HEK293 (cell line): ENCODE measurements at regions not wholly inside any gene's neighbourhood (a gene's known extent, or its start where the extent isn't known, plus 50 kb on each side); places are given as distances from the start of the nearest gene placed in this dataset.

Experiments
- CTCF ChIA-PET: fragments of 350-600 bp; formaldehyde crosslinking; extraction: SDS; loops from one replicate; lab custom pipeline; 2021; ENCODE audit warnings: antibody characterized with exemption; lab: Yijun Ruan, JAX
- POLR2A ChIA-PET: fragments of 300-600 bp; formaldehyde crosslinking; extraction: SDS; loops from one replicate; lab custom pipeline; 2020; ENCODE audit warnings: antibody characterized with exemption, inconsistent platforms; lab: Yijun Ruan, JAX
- H3K27ac ChIP-seq: fragments of 200-500 bp; sonication (Bioruptor generic); 2 replicates; pipeline ENCODE4 v1.5.1; 2014; ENCODE audit warnings: low read depth, low read length, control low read depth, inconsistent platforms; ENCODE audit errors: extremely low read depth
- H3K36me3 ChIP-seq, 2 experiments: fragments of 200-500 bp in 1 of 2; sonication (Bioruptor generic) in 1 of 2; 1 replicate in 1 of 2; 2 replicates in 1 of 2; pipeline ENCODE4 v1.5.1; 2014 to 2017; ENCODE audit warnings: inconsistent platforms in 2 of 2, low read length in 2 of 2; ENCODE audit not compliant: control insufficient read depth in 2 of 2, insufficient read depth in 1 of 2
- H3K4me1 ChIP-seq: fragments of 200-500 bp; sonication (Bioruptor generic); 2 replicates; pipeline ENCODE4 v1.5.1; 2014; ENCODE audit warnings: mild to moderate bottlenecking, low read length, inconsistent platforms; ENCODE audit not compliant: control insufficient read depth, insufficient read depth
- H3K4me3 ChIP-seq: 2 replicates; pipeline ENCODE4 v1.5.1; 2011; ENCODE audit warnings: low read depth, mild to moderate bottlenecking, control low read depth, low read length, moderate library complexity
- H3K9me3 ChIP-seq: fragments of 200-500 bp; sonication (Bioruptor generic); 2 replicates; pipeline ENCODE4 v1.5.1; 2014; ENCODE audit warnings: low read depth, low read length, inconsistent platforms; ENCODE audit not compliant: control insufficient read depth, insufficient read depth
- OSR2 ChIP-seq: fragments of 450-650 bp; formaldehyde crosslinking; IDR thresholded peaks from 2 replicates; pipeline ENCODE4 v1.5.1; 2016; ENCODE audit warnings: missing biosample characterization, missing genetic modification characterization
- ZBTB11 ChIP-seq: fragments of 450-650 bp; formaldehyde crosslinking; conservative IDR thresholded peaks from 2 replicates; pipeline ENCODE4 v1.5.1; 2016; ENCODE audit warnings: low read depth, missing biosample characterization, missing genetic modification characterization
- ZFHX2 ChIP-seq: fragments of 450-650 bp; formaldehyde crosslinking; conservative IDR thresholded peaks from 2 replicates; pipeline ENCODE4 v1.5.1; 2016; ENCODE audit warnings: missing biosample characterization, missing genetic modification characterization
- ZNF146 ChIP-seq: fragments of 450-650 bp; formaldehyde crosslinking; IDR thresholded peaks from 2 replicates; pipeline ENCODE4 v1.5.1; 2016; ENCODE audit warnings: missing biosample characterization, missing genetic modification characterization
- ZNF335 ChIP-seq: fragments of 450-650 bp; formaldehyde crosslinking; conservative IDR thresholded peaks from 2 replicates; pipeline ENCODE4 v1.5.1; 2016; ENCODE audit warnings: missing biosample characterization, missing genetic modification characterization
- ZNF596 ChIP-seq: fragments of 450-650 bp; IDR thresholded peaks from 2 replicates; pipeline ENCODE4 v1.5.0; 2018; ENCODE audit warnings: missing biosample characterization, mild to moderate bottlenecking, missing genetic modification characterization, moderate library complexity
- ZNF610 ChIP-seq: fragments of 450-650 bp; formaldehyde crosslinking; IDR thresholded peaks from 2 replicates; pipeline ENCODE4 v1.5.1; 2016; ENCODE audit warnings: missing biosample characterization, missing genetic modification characterization, borderline replicate concordance
- ZNF704 ChIP-seq: fragments of 450-650 bp; formaldehyde crosslinking; IDR thresholded peaks from 2 replicates; pipeline ENCODE4 v1.5.1; 2016; ENCODE audit warnings: missing biosample characterization, missing genetic modification characterization
- ZNF707 ChIP-seq: fragments of 450-650 bp; formaldehyde crosslinking; IDR thresholded peaks from 2 replicates; pipeline ENCODE4 v1.5.1; 2016; ENCODE audit warnings: missing biosample characterization, missing genetic modification characterization
- ZSCAN16 ChIP-seq: fragments of 450-650 bp; formaldehyde crosslinking; IDR thresholded peaks from 2 replicates; pipeline ENCODE4 v1.5.1; 2016; ENCODE audit warnings: missing biosample characterization, missing genetic modification characterization
- TF ChIP-seq, protein P1 (sequence below): fragments of 450-650 bp; formaldehyde crosslinking; IDR thresholded peaks from 2 replicates; pipeline ENCODE4 v1.5.1; 2016; ENCODE audit warnings: missing biosample characterization, missing genetic modification characterization
- TF ChIP-seq, protein P2 (sequence below): fragments of 450-650 bp; formaldehyde crosslinking; IDR thresholded peaks from 2 replicates; pipeline ENCODE4 v1.5.1; 2017; ENCODE audit warnings: missing biosample characterization, missing genetic modification characterization

DNA sequence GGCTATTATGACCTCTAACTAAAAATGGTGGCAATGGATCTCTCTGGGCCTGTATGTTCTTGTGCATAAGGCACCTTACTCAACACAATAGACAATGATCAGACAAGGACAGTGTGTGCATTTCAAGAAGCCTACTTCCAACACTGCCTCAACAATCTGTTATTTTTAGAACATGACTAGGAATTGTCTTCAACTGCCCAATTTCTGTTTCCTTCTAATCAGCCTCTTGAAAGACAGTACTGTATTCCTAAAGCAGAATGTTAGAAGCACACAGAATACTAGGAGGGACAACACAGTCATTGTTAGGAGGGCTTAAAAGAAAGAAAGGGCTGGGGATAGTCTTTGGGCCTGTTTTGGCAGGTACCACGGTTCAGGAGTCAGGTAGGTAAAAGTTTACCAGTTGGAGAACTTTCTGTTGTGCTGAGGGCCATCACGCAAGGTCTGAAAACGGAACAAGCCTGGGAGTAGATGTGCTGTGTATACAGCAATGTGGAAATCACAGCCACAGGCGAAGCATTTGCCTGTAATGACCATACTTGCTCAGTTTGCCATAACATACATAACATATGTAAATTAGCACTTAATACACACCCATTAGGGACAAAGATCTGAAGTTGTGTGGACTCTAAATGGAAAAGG is 100.8 kb upstream of the ATXN3L start (continued):
- TF ChIP-seq ZBTB11 (no peak), ZFHX2 (tag by site-specific recombination) (no peak), ZNF146 (tag by site-specific recombination) (no peak), OSR2 (no peak)
- TF ChIP-seq, protein P1, sequence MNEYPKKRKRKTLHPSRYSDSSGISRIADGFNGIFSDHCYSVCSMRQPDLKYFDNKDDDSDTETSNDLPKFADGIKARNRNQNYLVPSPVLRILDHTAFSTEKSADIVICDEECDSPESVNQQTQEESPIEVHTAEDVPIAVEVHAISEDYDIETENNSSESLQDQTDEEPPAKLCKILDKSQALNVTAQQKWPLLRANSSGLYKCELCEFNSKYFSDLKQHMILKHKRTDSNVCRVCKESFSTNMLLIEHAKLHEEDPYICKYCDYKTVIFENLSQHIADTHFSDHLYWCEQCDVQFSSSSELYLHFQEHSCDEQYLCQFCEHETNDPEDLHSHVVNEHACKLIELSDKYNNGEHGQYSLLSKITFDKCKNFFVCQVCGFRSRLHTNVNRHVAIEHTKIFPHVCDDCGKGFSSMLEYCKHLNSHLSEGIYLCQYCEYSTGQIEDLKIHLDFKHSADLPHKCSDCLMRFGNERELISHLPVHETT (tag by site-specific recombination): no peak

DNA sequence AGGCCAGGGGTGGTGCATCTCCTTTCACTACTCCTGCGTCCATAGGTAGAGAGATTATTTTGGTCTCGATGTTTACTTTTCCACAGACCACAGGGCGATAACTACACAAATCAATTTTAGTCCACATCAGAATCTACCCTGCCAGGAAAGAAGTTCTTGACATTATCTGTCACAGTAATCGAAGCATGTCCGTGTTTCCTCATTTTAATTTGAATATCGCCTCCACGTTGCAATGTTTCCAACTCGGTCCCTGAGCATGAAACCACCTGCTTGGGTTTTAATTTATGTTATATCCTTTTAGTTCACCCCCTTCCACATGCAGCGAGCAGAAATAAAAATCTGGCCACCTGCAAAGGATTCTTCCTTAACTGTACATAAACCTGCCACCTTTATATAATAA is 100.1 kb upstream of the ATXN3L start:
- no peaks in the 10 kb centered on the region for H3K36me3 ChIP-seq
- POLR2A ChIA-PET: no interaction called here
- TF ChIP-seq ZSCAN16 (tag by site-specific recombination) (no peak), ZNF707 (no peak), ZNF335 (tag by site-specific recombination) (no peak), ZNF610 (tag by site-specific recombination) (no peak), ZNF704 (tag by site-specific recombination) (no peak)
- TF ChIP-seq, all 188 proteins: peak for 0
- peaks cover 21% of the 10 kb centered on the region for H3K4me1 ChIP-seq
- CTCF ChIA-PET: no interaction called here
- no peak overlapping the region for H3K4me3 ChIP-seq
- H3K9me3 ChIP-seq: no peaks in the 10 kb centered on the region
- no peak overlapping the region for H3K27ac ChIP-seq

- no peak overlapping the region for H3K4me3 ChIP-seq
- no peaks in the 10 kb centered on the region for H3K36me3 ChIP-seq
- H3K4me1 ChIP-seq: peaks cover 27% of the 10 kb centered on the region
- H3K9me3 ChIP-seq: no peaks in the 10 kb centered on the region
- CTCF ChIA-PET: interaction anchor here (1.1 to 1.2 kb wide), 2 partner anchors 68 to 473 kb away, joined by 3 read pairs; no protein-coding TSS in a partner anchor
- no peak overlapping the region for H3K27ac ChIP-seq
- POLR2A ChIA-PET: interaction anchor here (1.3 kb wide), 1 partner anchor 8 kb away, joined by 3 read pairs; no protein-coding TSS in a partner anchor
- no peak for TF ChIP-seq ZNF596 (tag by site-specific recombination)
- TF ChIP-seq, protein P2, sequence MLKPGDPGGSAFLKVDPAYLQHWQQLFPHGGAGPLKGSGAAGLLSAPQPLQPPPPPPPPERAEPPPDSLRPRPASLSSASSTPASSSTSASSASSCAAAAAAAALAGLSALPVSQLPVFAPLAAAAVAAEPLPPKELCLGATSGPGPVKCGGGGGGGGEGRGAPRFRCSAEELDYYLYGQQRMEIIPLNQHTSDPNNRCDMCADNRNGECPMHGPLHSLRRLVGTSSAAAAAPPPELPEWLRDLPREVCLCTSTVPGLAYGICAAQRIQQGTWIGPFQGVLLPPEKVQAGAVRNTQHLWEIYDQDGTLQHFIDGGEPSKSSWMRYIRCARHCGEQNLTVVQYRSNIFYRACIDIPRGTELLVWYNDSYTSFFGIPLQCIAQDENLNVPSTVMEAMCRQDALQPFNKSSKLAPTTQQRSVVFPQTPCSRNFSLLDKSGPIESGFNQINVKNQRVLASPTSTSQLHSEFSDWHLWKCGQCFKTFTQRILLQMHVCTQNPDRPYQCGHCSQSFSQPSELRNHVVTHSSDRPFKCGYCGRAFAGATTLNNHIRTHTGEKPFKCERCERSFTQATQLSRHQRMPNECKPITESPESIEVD (tag by site-specific recombination): no peak
- TF ChIP-seq, all 188 proteins: peak for 0
These were observed 99.4 kb upstream of the ATXN3L start for GRCh38 chrX:13419276-13419675.
